Neuronal stem cell (in vitro differentiated cells): ENCODE measurements at regions not wholly inside any gene's neighbourhood (a gene's known extent, or its start where the extent isn't known, plus 50 kb on each side); places are given as distances from the start of the nearest gene placed in this dataset.
A peak's percentile ranks its signal among the peaks of the same experiment; 100 is the strongest.

Source experiments
- DNase-seq: peaks from one replicate; pipeline ENCODE4 v3.0.0-alpha.2; 2013; ENCODE audit warnings: low spot score
- H2AFZ ChIP-seq: one replicate; pipeline ENCODE4 v1.6.1; 2013; ENCODE audit warnings: mild to moderate bottlenecking, low read length, inconsistent platforms
- H2AK5ac ChIP-seq: 2 replicates; pipeline ENCODE4 v1.6.1; 2013; ENCODE audit warnings: low read depth, mild to moderate bottlenecking, inconsistent platforms, low read length, moderate library complexity, mixed read lengths
- H2BK120ac ChIP-seq: 2 replicates; pipeline ENCODE4 v1.6.1; 2013; ENCODE audit warnings: low read depth, mild to moderate bottlenecking, inconsistent platforms, low read length, moderate library complexity, mixed read lengths
- H2BK12ac ChIP-seq: one replicate; pipeline ENCODE4 v1.6.1; 2013; ENCODE audit warnings: low read length, inconsistent platforms
- H2BK15ac ChIP-seq: 2 replicates; pipeline ENCODE4 v1.6.1; 2013; ENCODE audit warnings: mild to moderate bottlenecking, low read length, inconsistent platforms, mixed read lengths
- H2BK5ac ChIP-seq: one replicate; pipeline ENCODE4 v1.6.1; 2013; ENCODE audit warnings: inconsistent platforms, mild to moderate bottlenecking, low read length, moderate library complexity
- H3K14ac ChIP-seq: one replicate; pipeline ENCODE4 v1.6.1; 2013; ENCODE audit warnings: low read length, inconsistent platforms
- H3K18ac ChIP-seq: 2 replicates; pipeline ENCODE4 v1.6.1; 2013; ENCODE audit warnings: low read length, inconsistent platforms
- H3K23ac ChIP-seq: 2 replicates; pipeline ENCODE4 v1.6.1; 2013; ENCODE audit warnings: low read depth, mild to moderate bottlenecking, mixed read lengths, low read length, inconsistent platforms; ENCODE audit not compliant: poor library complexity
- H3K27ac ChIP-seq: replicated peaks from 3 replicates; pipeline ENCODE4 v1.5.1; 2013; ENCODE audit warnings: low read length, inconsistent platforms
- H3K27me3 ChIP-seq, 3 experiments: 2 replicates each; pipeline ENCODE4 v1.6.1; 2013; ENCODE audit warnings: low read length in 3 of 3, mild to moderate bottlenecking in 2 of 3, inconsistent platforms in 1 of 3, low read depth in 1 of 3, mixed read lengths in 1 of 3, moderate library complexity in 1 of 3; ENCODE audit not compliant: control insufficient read depth in 3 of 3, insufficient read depth in 3 of 3
- H3K36me3 ChIP-seq, 2 donors: replicated peaks in 1 of 2; 2 replicates each; pipeline ENCODE4 v1.6.1; 2013; ENCODE audit warnings: low read length in 2 of 2; ENCODE audit not compliant: control insufficient read depth in 2 of 2, insufficient read depth in 2 of 2
- H3K4ac ChIP-seq: 2 replicates; pipeline ENCODE4 v1.6.1; 2013; ENCODE audit warnings: inconsistent platforms, mild to moderate bottlenecking, low read length, moderate library complexity
- H3K4me1 ChIP-seq, 2 donors: 1 replicate in 1 of 2; 2 replicates in 1 of 2; pipeline ENCODE4 v1.6.1; 2013; ENCODE audit warnings: low read length in 2 of 2, low read depth in 1 of 2; ENCODE audit not compliant: control insufficient read depth in 2 of 2, insufficient read depth in 1 of 2
- H3K4me2 ChIP-seq: one replicate; pipeline ENCODE4 v1.6.1; 2013; ENCODE audit warnings: mild to moderate bottlenecking, low read length, inconsistent platforms; ENCODE audit not compliant: insufficient read depth, poor library complexity, severe bottlenecking
- H3K4me3 ChIP-seq, 2 donors: 2 replicates each; pipeline ENCODE4 v1.5.1; 2013; ENCODE audit warnings: low read length in 2 of 2, mild to moderate bottlenecking in 2 of 2, inconsistent platforms in 1 of 2, moderate library complexity in 1 of 2
- H3K79me1 ChIP-seq: one replicate; pipeline ENCODE4 v1.6.1; 2013; ENCODE audit warnings: low read depth, mild to moderate bottlenecking, inconsistent platforms, low read length, moderate library complexity
- H3K9ac ChIP-seq: one replicate; pipeline ENCODE4 v1.6.1; 2013; ENCODE audit warnings: mild to moderate bottlenecking, low read depth, low read length, inconsistent platforms; ENCODE audit not compliant: poor library complexity
- H3K9me3 ChIP-seq, 2 donors: replicated peaks in 1 of 2; 2 replicates each; pipeline versions ENCODE3 to v1.6.1; 2013; ENCODE audit warnings: low read length in 2 of 2, mild to moderate bottlenecking in 2 of 2, inconsistent platforms in 1 of 2, low read depth in 1 of 2, mixed read lengths in 1 of 2, moderate library complexity in 1 of 2; ENCODE audit not compliant: control insufficient read depth in 2 of 2, insufficient read depth in 1 of 2
- H4K8ac ChIP-seq: one replicate; pipeline ENCODE4 v1.6.1; 2013; ENCODE audit warnings: low read depth, mild to moderate bottlenecking, inconsistent platforms, low read length, moderate library complexity
- H4K91ac ChIP-seq: one replicate; pipeline ENCODE4 v1.6.1; 2013; ENCODE audit warnings: low read length, low read depth, mild to moderate bottlenecking, inconsistent platforms; ENCODE audit not compliant: poor library complexity
- WGBS, 2 donors: extraction: QIAGEN DNeasy Blood & Tissue Kit; methylation state at CpG; one replicate each; pipeline ENCODE4 v1.1.7; 2013; ENCODE audit warnings: missing lambda C conversion rate in 2 of 2, mixed read lengths in 1 of 2; ENCODE audit not compliant: insufficient read length in 2 of 2, insufficient replicate concordance in 1 of 2; ENCODE audit errors: extremely low coverage in 2 of 2; 5-methylcytosine and 5-hydroxymethylcytosine counted together

DNA sequence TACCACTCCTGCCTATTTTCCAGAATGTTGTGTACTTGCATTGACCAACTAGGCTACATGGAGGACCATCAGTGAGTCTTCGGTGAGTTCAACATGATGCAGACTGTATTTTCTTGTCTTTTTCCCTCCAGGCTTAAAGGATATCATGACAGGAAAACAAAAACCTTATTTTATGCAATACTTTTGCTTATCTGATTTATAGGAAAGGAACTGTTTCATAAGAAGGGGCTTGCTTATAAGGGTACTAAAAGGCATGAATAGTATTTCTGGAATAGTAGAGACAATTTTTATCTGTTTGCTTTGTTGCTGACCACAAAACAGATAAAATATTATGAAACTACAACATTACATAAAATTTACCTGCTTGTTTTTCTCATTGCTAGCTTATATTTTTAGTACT lies 374.7 kb downstream of the KLF5 start:
- no CpG with 5 or more reads among the region's 1 CpG for WGBS, 2 donors
- H3K4ac ChIP-seq = no peak overlapping the region

DNA sequence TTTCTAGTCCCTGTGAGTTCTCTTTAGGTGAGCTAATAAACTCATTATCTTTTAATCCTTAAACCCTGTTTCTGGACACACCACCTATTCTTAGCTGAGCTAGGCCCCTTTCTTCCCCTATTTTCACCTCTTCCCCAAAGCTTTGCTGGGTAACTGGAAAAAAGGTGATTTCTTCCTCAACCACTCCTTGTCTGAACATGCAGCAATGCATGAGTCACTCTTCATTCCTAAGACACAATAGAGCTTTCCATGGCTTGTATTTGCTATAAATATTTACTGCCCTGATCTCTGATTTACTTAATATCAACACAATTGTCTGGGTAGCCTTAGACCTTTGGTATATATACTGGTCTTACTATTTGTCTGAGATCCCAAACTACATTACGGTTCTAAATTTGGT lies 370.9 kb downstream of the KLF5 start:
- Histone ChIP-seq H2AK5ac (no peak overlapping the region), H2AFZ (no peak overlapping the region), H3K27me3 (no peaks in the 10 kb centered on the region), H2BK15ac (no peak overlapping the region), H2BK5ac (no peak overlapping the region), H3K4me1 (no peaks in the 10 kb centered on the region), H3K4ac (no peak overlapping the region), H3K79me1 (no peaks in the 10 kb centered on the region), H4K8ac (no peak overlapping the region), H4K91ac (no peak overlapping the region), H3K9ac (no peak overlapping the region), H3K14ac (no peak overlapping the region), H3K27ac (no peak overlapping the region), H2BK12ac (no peak overlapping the region), H3K4me2 (no peak overlapping the region), H3K36me3 (no peaks in the 10 kb centered on the region), H2BK120ac (no peak overlapping the region), H3K23ac (no peak overlapping the region), H3K9me3 (no peaks in the 10 kb centered on the region), H3K4me3 (no peak overlapping the region), H3K18ac (no peak overlapping the region)
- no CpG with 5 or more reads among the region's 1 CpG for WGBS, 2 donors
- no peak for DNase-seq

More for the DNA sequence above, 374.7 kb downstream of the KLF5 start:
- no peak overlapping the region for H2BK120ac ChIP-seq
- H3K4me3 ChIP-seq = no peak overlapping the region
- H3K23ac ChIP-seq = no peak overlapping the region
- peaks cover 0 to 2% of the 10 kb centered on the region in 2 donors for H3K9me3 ChIP-seq
- H3K27ac ChIP-seq = no peak overlapping the region
- H3K27me3 ChIP-seq = no peaks in the 10 kb centered on the region
- no peaks in the 10 kb centered on the region for H3K4me1 ChIP-seq
- H3K36me3 ChIP-seq = no peaks in the 10 kb centered on the region
- H2AK5ac ChIP-seq = no peak overlapping the region
- no peaks in the 10 kb centered on the region for H3K79me1 ChIP-seq
- H3K18ac ChIP-seq = no peak overlapping the region
- no peak for DNase-seq
- no peak overlapping the region for H3K4me2 ChIP-seq
- H4K8ac ChIP-seq = no peak overlapping the region
- H4K91ac ChIP-seq = no peak overlapping the region
- no peak overlapping the region for H2BK15ac ChIP-seq
- H2AFZ ChIP-seq = no peak overlapping the region
- no peak overlapping the region for H3K14ac ChIP-seq
- H3K9ac ChIP-seq = no peak overlapping the region
- H2BK12ac ChIP-seq = no peak overlapping the region
- no peak overlapping the region for H2BK5ac ChIP-seq

DNA sequence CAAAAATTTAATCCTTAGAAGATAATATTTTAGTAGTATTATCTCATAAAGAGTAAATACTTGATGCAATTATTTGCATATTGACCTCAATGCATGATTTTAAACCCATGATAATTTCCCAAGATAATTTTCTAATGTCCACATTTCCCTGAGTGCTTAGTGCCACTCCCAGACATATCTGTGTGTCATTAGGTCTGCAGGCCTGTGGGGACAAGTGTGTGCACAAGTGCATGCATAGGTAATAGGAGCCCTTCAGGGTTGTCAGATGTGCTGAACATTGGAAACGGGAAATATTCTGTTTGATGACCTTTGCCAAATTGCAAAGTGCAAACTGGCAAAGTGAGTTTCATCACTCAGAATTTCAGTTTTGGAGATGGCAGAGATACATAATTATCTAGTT lies 369.9 kb downstream of the KLF5 start:
- no peak overlapping the region for H2AFZ ChIP-seq
- no peak overlapping the region for H2BK15ac ChIP-seq
- no CpG with 5 or more reads among the region's 1 CpG for WGBS, 2 donors
- no peak overlapping the region for H2AK5ac ChIP-seq
- no peak overlapping the region for H4K8ac ChIP-seq
- no peak overlapping the region for H3K27ac ChIP-seq
- no peak overlapping the region for H2BK12ac ChIP-seq
- H3K4me1 ChIP-seq = no peaks in the 10 kb centered on the region
- no peak overlapping the region for H4K91ac ChIP-seq
- H2BK5ac ChIP-seq = no peak overlapping the region
- H3K23ac ChIP-seq = no peak overlapping the region
- H3K4ac ChIP-seq = no peak overlapping the region
- no peaks in the 10 kb centered on the region for H3K27me3 ChIP-seq
- no peak overlapping the region for H3K9ac ChIP-seq
- H3K4me2 ChIP-seq = no peak overlapping the region
- no peak overlapping the region for H3K4me3 ChIP-seq
- H3K36me3 ChIP-seq = no peaks in the 10 kb centered on the region
- H3K18ac ChIP-seq = no peak overlapping the region
- DNase-seq = no peak
- H3K9me3 ChIP-seq = no peaks in the 10 kb centered on the region
- H2BK120ac ChIP-seq = no peak overlapping the region
- H3K14ac ChIP-seq = no peak overlapping the region
- no peaks in the 10 kb centered on the region for H3K79me1 ChIP-seq

DNA sequence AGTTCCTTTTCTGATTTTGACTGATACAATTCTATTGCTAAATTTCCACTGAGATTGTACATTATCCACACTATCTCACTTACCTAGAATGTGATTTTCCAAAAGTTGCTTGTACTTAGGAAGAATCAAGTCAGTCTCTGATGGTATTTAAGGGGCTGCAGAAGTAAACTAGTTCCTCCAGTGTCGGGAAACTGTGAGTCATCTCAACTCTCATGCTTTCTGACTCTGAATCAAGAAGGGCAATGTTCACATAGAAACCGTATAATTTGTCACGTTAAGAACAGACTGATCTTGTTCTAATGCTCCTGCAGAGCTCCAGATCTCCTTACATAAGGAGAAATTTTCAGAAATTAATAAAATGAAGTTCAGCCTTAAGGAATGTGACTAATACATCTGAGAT lies 369.3 kb downstream of the KLF5 start:
- no peak overlapping the region for H2BK15ac ChIP-seq
- no peaks in the 10 kb centered on the region for H3K79me1 ChIP-seq
- H2BK5ac ChIP-seq = no peak overlapping the region
- no peak overlapping the region for H3K18ac ChIP-seq
- H3K4me2 ChIP-seq = no peak overlapping the region
- no peak overlapping the region for H3K14ac ChIP-seq
- H3K4ac ChIP-seq = no peak overlapping the region
- H4K8ac ChIP-seq = no peak overlapping the region
- H2BK12ac ChIP-seq = no peak overlapping the region
- H3K4me3 ChIP-seq = no peak overlapping the region
- WGBS, 2 donors = no CpG with 5 or more reads among the region's 3 CpGs
- H2AFZ ChIP-seq = peak overlapping the region; percentile 34
- no peak overlapping the region for H2BK120ac ChIP-seq
- no peak overlapping the region for H2AK5ac ChIP-seq
- H3K27ac ChIP-seq = no peak overlapping the region
- H4K91ac ChIP-seq = no peak overlapping the region
- no peak for DNase-seq
- no peak overlapping the region for H3K9ac ChIP-seq
- no peaks in the 10 kb centered on the region for H3K4me1 ChIP-seq
- H3K9me3 ChIP-seq = no peaks in the 10 kb centered on the region
- H3K27me3 ChIP-seq = no peaks in the 10 kb centered on the region
- no peaks in the 10 kb centered on the region for H3K36me3 ChIP-seq
- no peak overlapping the region for H3K23ac ChIP-seq
